ENCODE measurements at regions not wholly inside any gene's neighbourhood (a gene's known extent, or its start where the extent isn't known, plus 50 kb on each side); places are given as distances from the start of the nearest gene placed in this dataset.

GRCh38 chr2:147632198-147632597, 212.6 kb upstream of the ACVR2A start:
- intact Hi-C loops (cut with micrococcal nuclease; ENCODE audit: unreplicated experiment) = no loop called here

GRCh38 chr2:147631294-147631693, 213.5 kb upstream of the ACVR2A start:
- H3K4me3 ChIP-seq (ENCODE audit: low read depth, low read length, poor library complexity, severe bottlenecking) = no peak overlapping the region
- H3K27ac ChIP-seq (ENCODE audit: low read depth, low read length, poor library complexity, severe bottlenecking) = no peak overlapping the region
- H3K27me3 ChIP-seq (replicated peaks; ENCODE audit: insufficient read depth, low read depth, low read length, poor library complexity) = no peaks in the 10 kb centered on the region
- BruUV-seq (replicated peaks) = no TSS peak
- intact Hi-C loops (cut with micrococcal nuclease; ENCODE audit: unreplicated experiment) = no loop called here
- TF ChIP-seq EZH2 (IDR thresholded peaks at IDR 0.05; ENCODE audit: borderline replicate concordance, low read depth, low read length, poor library complexity, severe bottlenecking) = no peak
- TF ChIP-seq CTCF (conservative IDR thresholded peaks at IDR 0.05; ENCODE audit: low read depth, low read length) = no peak
- H3K4me1 ChIP-seq (ENCODE audit: insufficient read depth, low read length, poor library complexity, severe bottlenecking) = no peaks in the 10 kb centered on the region
- ChIA-PET CTCF (no interaction called here), POLR2A (ENCODE audit: low non-redundant PET) (no interaction called here)
- H3K36me3 ChIP-seq (ENCODE audit: insufficient read depth, low read length, poor library complexity, severe bottlenecking) = no peaks in the 10 kb centered on the region
- H3K9me3 ChIP-seq (ENCODE audit: low read depth, low read length, poor library complexity, severe bottlenecking) = no peaks in the 10 kb centered on the region
- DNase-seq (ENCODE audit: low spot score) = no peak

More at GRCh38 chr2:147632198-147632597, 212.6 kb upstream of the ACVR2A start:
- no peaks in the 10 kb centered on the region for H3K27me3 ChIP-seq (replicated peaks; ENCODE audit: insufficient read depth, low read depth, low read length, poor library complexity)
- H3K4me3 ChIP-seq (ENCODE audit: low read depth, low read length, poor library complexity, severe bottlenecking) = no peak overlapping the region
- POLR2A ChIA-PET (ENCODE audit: low non-redundant PET) = no interaction called here
- DNase-seq (ENCODE audit: low spot score) = no peak
- H3K27ac ChIP-seq (ENCODE audit: low read depth, low read length, poor library complexity, severe bottlenecking) = no peak overlapping the region
- H3K4me1 ChIP-seq (ENCODE audit: insufficient read depth, low read length, poor library complexity, severe bottlenecking) = no peaks in the 10 kb centered on the region
- CTCF ChIA-PET = no interaction called here
- TF ChIP-seq CTCF (conservative IDR thresholded peaks at IDR 0.05; ENCODE audit: low read depth, low read length) = no peak
- no peak for TF ChIP-seq EZH2 (IDR thresholded peaks at IDR 0.05; ENCODE audit: borderline replicate concordance, low read depth, low read length, poor library complexity, severe bottlenecking)
- H3K36me3 ChIP-seq (ENCODE audit: insufficient read depth, low read length, poor library complexity, severe bottlenecking) = no peaks in the 10 kb centered on the region
- no TSS peak for BruUV-seq (replicated peaks)
- H3K9me3 ChIP-seq (ENCODE audit: low read depth, low read length, poor library complexity, severe bottlenecking) = no peaks in the 10 kb centered on the region

- H3K36me3 ChIP-seq (ENCODE audit: insufficient read depth, low read length, poor library complexity, severe bottlenecking) = no peaks in the 10 kb centered on the region
- no peaks in the 10 kb centered on the region for H3K4me1 ChIP-seq (ENCODE audit: insufficient read depth, low read length, poor library complexity, severe bottlenecking)
- CTCF ChIA-PET = no interaction called here
- no peak overlapping the region for H3K27ac ChIP-seq (ENCODE audit: low read depth, low read length, poor library complexity, severe bottlenecking)
- no peak overlapping the region for H3K4me3 ChIP-seq (ENCODE audit: low read depth, low read length, poor library complexity, severe bottlenecking)
- no TSS peak for BruUV-seq (replicated peaks)
- POLR2A ChIA-PET (ENCODE audit: low non-redundant PET) = no interaction called here
- intact Hi-C loops (cut with micrococcal nuclease; ENCODE audit: unreplicated experiment) = no loop called here
- H3K9me3 ChIP-seq (ENCODE audit: low read depth, low read length, poor library complexity, severe bottlenecking) = no peaks in the 10 kb centered on the region
- no peak for TF ChIP-seq CTCF (conservative IDR thresholded peaks at IDR 0.05; ENCODE audit: low read depth, low read length)
- TF ChIP-seq EZH2 (IDR thresholded peaks at IDR 0.05; ENCODE audit: borderline replicate concordance, low read depth, low read length, poor library complexity, severe bottlenecking) = no peak
- H3K27me3 ChIP-seq (replicated peaks; ENCODE audit: insufficient read depth, low read depth, low read length, poor library complexity) = no peaks in the 10 kb centered on the region
- no peak for DNase-seq (ENCODE audit: low spot score)
Observed at GRCh38 chr2:147630585-147630984, 214.2 kb upstream of the ACVR2A start.
